Endothelial cell of umbilical vein (primary cell): ENCODE measurements at regions not wholly inside any gene's neighbourhood (a gene's known extent, or its start where the extent isn't known, plus 50 kb on each side); places are given as distances from the start of the nearest gene placed in this dataset.

Source experiments
- BruUV-seq: library from RNA; stranded (reverse); fragments of 400-500 nt; replicated peaks from 2 replicates; lab custom pipeline; 2021; lab: Mats Ljungman, UMichigan
- CTCF ChIA-PET: fragments of 300-600, 350-600 bp; sonication (Branson Sonifier 250); formaldehyde crosslinking; loops from one replicate; lab custom pipeline; 2021; ENCODE audit warnings: antibody characterized with exemption, inconsistent platforms; lab: Charles Lee
- POLR2A ChIA-PET: fragments of 300-600, 350-600 bp; sonication (Branson Sonifier 250); formaldehyde crosslinking; loops from one replicate; lab custom pipeline; 2021; ENCODE audit warnings: antibody characterized with exemption, inconsistent platforms; lab: Charles Lee
- DNase-seq: peaks from one replicate; pipeline ENCODE4 v3.0.0-alpha.2; 2011; ENCODE audit warnings: low read depth, low spot score
- FAIRE-seq: peaks from 2 replicates; lab custom pipeline; 2011; peaks lifted over from hg19 to GRCh38; lab: Jason Lieb, UNC
- H2AFZ ChIP-seq: 2 replicates; pipeline ENCODE4 v1.6.0; 2012; ENCODE audit warnings: low read depth, low read length, control low read depth, inconsistent platforms
- H3K27ac ChIP-seq: 2 replicates; pipeline ENCODE4 v1.5.1; 2011; ENCODE audit warnings: low read depth, mild to moderate bottlenecking, control low read depth, low read length, moderate library complexity; ENCODE audit not compliant: insufficient read depth
- H3K27me3 ChIP-seq, 2 experiments: 2 replicates each; pipeline versions ENCODE4 v1.6.0 to v1.6.1; 2011; ENCODE audit warnings: low read length in 2 of 2, mixed read lengths in 1 of 2; ENCODE audit not compliant: control insufficient read depth in 2 of 2, insufficient read depth in 2 of 2
- H3K36me3 ChIP-seq, 2 experiments: 2 replicates in 1 of 2; 3 replicates in 1 of 2; pipeline ENCODE4 v1.5.1; 2011; ENCODE audit warnings: low read length in 2 of 2, mild to moderate bottlenecking in 1 of 2, moderate library complexity in 1 of 2; ENCODE audit not compliant: control insufficient read depth in 2 of 2, insufficient read depth in 2 of 2; ENCODE audit errors: extremely low read depth in 1 of 2
- H3K4me1 ChIP-seq: 3 replicates; pipeline ENCODE4 v1.5.1; 2011; ENCODE audit warnings: mild to moderate bottlenecking, low read length; ENCODE audit not compliant: control insufficient read depth, insufficient read depth; ENCODE audit errors: extremely low read depth
- H3K4me2 ChIP-seq: 2 replicates; pipeline ENCODE4 v1.6.1; 2011; ENCODE audit warnings: low read length, control low read depth, mixed read lengths; ENCODE audit not compliant: insufficient read depth
- H3K4me3 ChIP-seq, 3 experiments: fragments of 200-600 bp in 1 of 3; sonication (generic), shearing (Covaris generic) in 1 of 3; replicated peaks in 1 of 3; 2 replicates each; pipeline ENCODE4 v1.5.1; 2011 to 2016; ENCODE audit warnings: control low read depth in 3 of 3, low read length in 3 of 3, mild to moderate bottlenecking in 2 of 3, inconsistent platforms in 1 of 3, low read depth in 1 of 3, moderate library complexity in 1 of 3; ENCODE audit not compliant: insufficient read depth in 1 of 3
- H3K79me2 ChIP-seq: 2 replicates; pipeline ENCODE4 v1.6.0; 2012; ENCODE audit warnings: low read length, inconsistent platforms; ENCODE audit not compliant: control insufficient read depth, insufficient read depth
- H3K9ac ChIP-seq: replicated peaks from 2 replicates; pipeline ENCODE3; 2011; ENCODE audit warnings: low read length, control low read depth; ENCODE audit not compliant: insufficient read depth; ENCODE audit errors: extremely low read depth
- H3K9me1 ChIP-seq: replicated peaks from 3 replicates; pipeline ENCODE4 v1.6.0; 2011; ENCODE audit warnings: mild to moderate bottlenecking, low read length; ENCODE audit not compliant: control insufficient read depth, insufficient read depth; ENCODE audit errors: extremely low read depth
- H3K9me3 ChIP-seq: replicated peaks from 2 replicates; pipeline ENCODE4 v1.5.1; 2012; ENCODE audit warnings: low read length, inconsistent platforms; ENCODE audit not compliant: control insufficient read depth, insufficient read depth
- H4K20me1 ChIP-seq: replicated peaks from 2 replicates; pipeline ENCODE3; 2011; ENCODE audit warnings: mild to moderate bottlenecking, low read length; ENCODE audit not compliant: control insufficient read depth, insufficient read depth; ENCODE audit errors: extremely low read depth
- EZH2 ChIP-seq: IDR thresholded peaks from 2 replicates; pipeline ENCODE4 v1.6.1; 2012; ENCODE audit warnings: borderline replicate concordance, low read depth, mild to moderate bottlenecking, moderate library complexity, low read length, inconsistent platforms; ENCODE audit not compliant: severe bottlenecking
- JUN ChIP-seq: IDR thresholded peaks from 2 replicates; pipeline ENCODE4 v1.6.1; 2011; ENCODE audit warnings: borderline replicate concordance, low read depth; ENCODE audit not compliant: insufficient read length, insufficient read depth
- MYC ChIP-seq: IDR thresholded peaks from one replicate; pipeline ENCODE4 v1.6.1; 2011; ENCODE audit warnings: mild to moderate bottlenecking, low read depth, low read length
- POLR2A ChIP-seq: IDR thresholded peaks from 2 replicates; pipeline ENCODE4 v1.6.1; 2012; ENCODE audit warnings: low read depth, mild to moderate bottlenecking, control low read depth, low read length
- POLR2AphosphoS5 ChIP-seq: IDR thresholded peaks from 2 replicates; pipeline ENCODE4 v1.6.1; 2012; ENCODE audit warnings: low read depth, mild to moderate bottlenecking, control low read depth, low read length, moderate library complexity; ENCODE audit not compliant: insufficient read depth
- dilution Hi-C: fragments of 300-500 bp; cut with MboI; formaldehyde crosslinking; loops from one replicate; pipeline ENCODE4 v1.15.0; 2019; ENCODE audit warnings: low sequenced_read_pairs; ENCODE audit not compliant: extremely low pct_ligation_motif_present
- intact Hi-C: fragments of 100-400 bp; cut with micrococcal nuclease; formaldehyde crosslinking; loops from one replicate; pipeline ENCODE4 v1.10.0; 2022
- TF ChIP-seq, protein P1 (sequence below): IDR thresholded peaks from 2 replicates; pipeline ENCODE4 v1.6.1; 2011; ENCODE audit not compliant: insufficient read depth, insufficient read length

- Histone ChIP-seq H3K9me1 (no peaks in the 10 kb centered on the region), H2AFZ (no peak overlapping the region), H3K9ac (no peak overlapping the region), H3K9me3 (peaks cover 2% of the 10 kb centered on the region), H3K36me3 (no peaks in the 10 kb centered on the region), H3K4me1 (no peaks in the 10 kb centered on the region), H3K27ac (no peak overlapping the region), H3K27me3 (no peaks in the 10 kb centered on the region), H3K4me3 (no peak overlapping the region), H4K20me1 (no peaks in the 10 kb centered on the region), H3K4me2 (no peak overlapping the region), H3K79me2 (no peaks in the 10 kb centered on the region)
- intact Hi-C loops = no loop called here
- POLR2A ChIA-PET = no interaction called here
- TF ChIP-seq MYC = no peak
- TF ChIP-seq POLR2A = no peak
- TF ChIP-seq JUN = no peak
- no peak for TF ChIP-seq POLR2AphosphoS5
- TF ChIP-seq EZH2 = no peak
- no TSS peak for BruUV-seq
- DNase-seq = no peak
- FAIRE-seq = no peak
- dilution Hi-C loops = no loop called here
- CTCF ChIA-PET = no interaction called here
These were observed 200.2 kb upstream of the LRRN1 start for GRCh38 chr3:3599016-3599415.

GRCh38 chr3:3594986-3595385 is 204.2 kb upstream of the LRRN1 start:
- FAIRE-seq = no peak
- H3K79me2 ChIP-seq = no peaks in the 10 kb centered on the region
- no peak overlapping the region for H3K27ac ChIP-seq
- ChIA-PET POLR2A (no interaction called here), CTCF (no interaction called here)
- no peak overlapping the region for H3K4me3 ChIP-seq
- no peaks in the 10 kb centered on the region for H3K9me1 ChIP-seq
- no peak overlapping the region for H2AFZ ChIP-seq
- dilution Hi-C loops = no loop called here
- H3K4me1 ChIP-seq = no peaks in the 10 kb centered on the region
- DNase-seq = no peak
- intact Hi-C loops = no loop called here
- H3K9me3 ChIP-seq = peaks cover 2% of the 10 kb centered on the region
- H3K36me3 ChIP-seq = no peaks in the 10 kb centered on the region
- no TSS peak for BruUV-seq
- H4K20me1 ChIP-seq = no peaks in the 10 kb centered on the region
- H3K27me3 ChIP-seq = no peaks in the 10 kb centered on the region
- H3K4me2 ChIP-seq = no peak overlapping the region
- TF ChIP-seq EZH2 (no peak), JUN (no peak), MYC (no peak), POLR2A (no peak)
- TF ChIP-seq, protein P1, sequence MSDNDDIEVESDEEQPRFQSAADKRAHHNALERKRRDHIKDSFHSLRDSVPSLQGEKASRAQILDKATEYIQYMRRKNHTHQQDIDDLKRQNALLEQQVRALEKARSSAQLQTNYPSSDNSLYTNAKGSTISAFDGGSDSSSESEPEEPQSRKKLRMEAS = no peak
- H3K9ac ChIP-seq = no peak overlapping the region
